ENCODE measurements at regions not wholly inside any gene's neighbourhood (a gene's known extent, or its start where the extent isn't known, plus 50 kb on each side); places are given as distances from the start of the nearest gene placed in this dataset.

- H3K4me1 Mint-ChIP-seq: no peaks in the 10 kb centered on the region
Observed at GRCh38 chr5:163645421-163646416, 140.3 kb downstream of the MAT2B start.

GRCh38 chr5:163649514-163649913 lies 144.1 kb downstream of the MAT2B start:
- no peaks in the 10 kb centered on the region for H3K4me1 Mint-ChIP-seq
- H3K27ac Mint-ChIP-seq: no peak overlapping the region
- H3K9me3 Mint-ChIP-seq: peaks cover 8% of the 10 kb centered on the region
- H3K27me3 Mint-ChIP-seq: peaks cover 3% of the 10 kb centered on the region
- no peaks in the 10 kb centered on the region for H3K36me3 Mint-ChIP-seq
- H3K4me3 Mint-ChIP-seq: no peak overlapping the region

More at GRCh38 chr5:163645421-163646416, 140.3 kb downstream of the MAT2B start:
- no peak overlapping the region for H3K27ac Mint-ChIP-seq
- H3K4me3 Mint-ChIP-seq: no peak overlapping the region
- H3K36me3 Mint-ChIP-seq: no peaks in the 10 kb centered on the region
- H3K9me3 Mint-ChIP-seq: peaks cover 3% of the 10 kb centered on the region
- peaks cover 3% of the 10 kb centered on the region for H3K27me3 Mint-ChIP-seq

GRCh38 chr5:163653526-163653925 lies 148.1 kb downstream of the MAT2B start:
- Mint-ChIP-seq H3K27me3 (peaks cover 6% of the 10 kb centered on the region), H3K4me1 (no peaks in the 10 kb centered on the region), H3K27ac (no peak overlapping the region), H3K36me3 (no peaks in the 10 kb centered on the region), H3K4me3 (no peak overlapping the region), H3K9me3 (peaks cover 12% of the 10 kb centered on the region)

GRCh38 chr5:163658702-163659567 lies 153.5 kb downstream of the MAT2B start:
- Mint-ChIP-seq H3K27ac (no peak overlapping the region), H3K9me3 (peaks cover 4% of the 10 kb centered on the region), H3K4me3 (no peak overlapping the region), H3K36me3 (no peaks in the 10 kb centered on the region), H3K27me3 (peaks cover 4% of the 10 kb centered on the region), H3K4me1 (no peaks in the 10 kb centered on the region)

GRCh38 chr5:163659568-163659902 lies 154.1 kb downstream of the MAT2B start:
- H3K9me3 Mint-ChIP-seq: peaks cover 4% of the 10 kb centered on the region
- H3K36me3 Mint-ChIP-seq: no peaks in the 10 kb centered on the region
- no peaks in the 10 kb centered on the region for H3K4me1 Mint-ChIP-seq
- H3K27me3 Mint-ChIP-seq: peaks cover 4% of the 10 kb centered on the region
- no peak overlapping the region for H3K4me3 Mint-ChIP-seq
- H3K27ac Mint-ChIP-seq: no peak overlapping the region

GRCh38 chr5:163660486-163660885 lies 155.1 kb downstream of the MAT2B start:
- no peaks in the 10 kb centered on the region for H3K4me1 Mint-ChIP-seq
- H3K36me3 Mint-ChIP-seq: no peaks in the 10 kb centered on the region
- H3K4me3 Mint-ChIP-seq: no peak overlapping the region
- H3K9me3 Mint-ChIP-seq: peaks cover 4% of the 10 kb centered on the region
- peaks cover 4% of the 10 kb centered on the region for H3K27me3 Mint-ChIP-seq
- H3K27ac Mint-ChIP-seq: no peak overlapping the region

- Mint-ChIP-seq H3K36me3 (no peaks in the 10 kb centered on the region), H3K4me3 (no peak overlapping the region), H3K4me1 (no peaks in the 10 kb centered on the region), H3K9me3 (peaks cover under 1% of the 10 kb centered on the region), H3K27ac (no peak overlapping the region), H3K27me3 (peaks cover 2% of the 10 kb centered on the region)
Observed at GRCh38 chr5:163661360-163661759, 155.9 kb downstream of the MAT2B start.

- Mint-ChIP-seq H3K27ac (no peak overlapping the region), H3K4me3 (no peak overlapping the region), H3K27me3 (peaks cover 2% of the 10 kb centered on the region), H3K9me3 (no peaks in the 10 kb centered on the region), H3K36me3 (no peaks in the 10 kb centered on the region), H3K4me1 (no peaks in the 10 kb centered on the region)
Observed at GRCh38 chr5:163670036-163670435, 164.6 kb downstream of the MAT2B start.

GRCh38 chr5:163677092-163677491 lies 171.7 kb downstream of the MAT2B start:
- Mint-ChIP-seq H3K4me1 (no peaks in the 10 kb centered on the region), H3K4me3 (no peak overlapping the region), H3K36me3 (no peaks in the 10 kb centered on the region), H3K9me3 (no peaks in the 10 kb centered on the region), H3K27me3 (no peaks in the 10 kb centered on the region), H3K27ac (no peak overlapping the region)

GRCh38 chr5:163682234-163682633 lies 176.8 kb downstream of the MAT2B start:
- Mint-ChIP-seq H3K27ac (no peak overlapping the region), H3K4me1 (no peaks in the 10 kb centered on the region), H3K4me3 (no peak overlapping the region), H3K36me3 (no peaks in the 10 kb centered on the region), H3K9me3 (no peaks in the 10 kb centered on the region), H3K27me3 (no peaks in the 10 kb centered on the region)

GRCh38 chr5:163687414-163687813 lies 182.0 kb downstream of the MAT2B start:
- H3K4me3 Mint-ChIP-seq: no peak overlapping the region
- no peaks in the 10 kb centered on the region for H3K36me3 Mint-ChIP-seq
- no peaks in the 10 kb centered on the region for H3K4me1 Mint-ChIP-seq
- H3K27me3 Mint-ChIP-seq: no peaks in the 10 kb centered on the region
- H3K27ac Mint-ChIP-seq: no peak overlapping the region
- H3K9me3 Mint-ChIP-seq: no peaks in the 10 kb centered on the region

- no peak overlapping the region for H3K27ac Mint-ChIP-seq
- H3K27me3 Mint-ChIP-seq: peaks cover 2% of the 10 kb centered on the region
- no peaks in the 10 kb centered on the region for H3K4me1 Mint-ChIP-seq
- no peak overlapping the region for H3K4me3 Mint-ChIP-seq
- H3K36me3 Mint-ChIP-seq: no peaks in the 10 kb centered on the region
- H3K9me3 Mint-ChIP-seq: no peaks in the 10 kb centered on the region
Observed at GRCh38 chr5:163692091-163692490, 186.7 kb downstream of the MAT2B start.

- Mint-ChIP-seq H3K27ac (no peak overlapping the region), H3K36me3 (no peaks in the 10 kb centered on the region), H3K4me1 (no peaks in the 10 kb centered on the region), H3K9me3 (no peaks in the 10 kb centered on the region), H3K4me3 (no peak overlapping the region), H3K27me3 (peaks cover 2% of the 10 kb centered on the region)
Observed at GRCh38 chr5:163695830-163696578, 190.6 kb downstream of the MAT2B start.

- H3K4me1 Mint-ChIP-seq: no peaks in the 10 kb centered on the region
- no peak overlapping the region for H3K27ac Mint-ChIP-seq
- no peaks in the 10 kb centered on the region for H3K9me3 Mint-ChIP-seq
- peaks cover 2% of the 10 kb centered on the region for H3K27me3 Mint-ChIP-seq
- H3K4me3 Mint-ChIP-seq: no peak overlapping the region
- no peaks in the 10 kb centered on the region for H3K36me3 Mint-ChIP-seq
Observed at GRCh38 chr5:163696579-163696887, 191.1 kb downstream of the MAT2B start.

GRCh38 chr5:163706053-163706771 lies 200.8 kb downstream of the MAT2B start:
- Mint-ChIP-seq H3K4me3 (no peak overlapping the region), H3K27me3 (peaks cover 4% of the 10 kb centered on the region), H3K4me1 (no peaks in the 10 kb centered on the region), H3K27ac (no peak overlapping the region), H3K9me3 (no peaks in the 10 kb centered on the region), H3K36me3 (no peaks in the 10 kb centered on the region)
